ENCODE measurements at regions not wholly inside any gene's neighbourhood (a gene's known extent, or its start where the extent isn't known, plus 50 kb on each side); places are given as distances from the start of the nearest gene placed in this dataset.

GRCh38 chr4:171130256-171130801, 682.9 kb upstream of the GALNTL6 start:
- intact Hi-C loops (cut with micrococcal nuclease), result no loop called here
- CTCF ChIA-PET, result no interaction called here
- H3K27me3 ChIP-seq (ENCODE audit: control insufficient read depth in 2 of 2, insufficient read depth in 2 of 2, low read length in 2 of 2), result no peaks in the 10 kb centered on the region
- H3K9me3 ChIP-seq (replicated peaks; ENCODE audit: control insufficient read depth, insufficient read depth, low read length), result no peaks in the 10 kb centered on the region
- no peaks in the 10 kb centered on the region for H3K9me1 ChIP-seq (replicated peaks; ENCODE audit: control insufficient read depth, extremely low read depth, insufficient read depth, low read length)
- no peak overlapping the region for H3K4me2 ChIP-seq (ENCODE audit: insufficient read depth, low read length)
- FAIRE-seq (no peak), DNase-seq (ENCODE audit: low read depth, low spot score) (no peak)
- H3K36me3 ChIP-seq (ENCODE audit: control insufficient read depth in 2 of 2, extremely low read depth in 1 of 2, insufficient read depth in 2 of 2, low read length in 2 of 2), result no peaks in the 10 kb centered on the region
- no TSS peak for BruUV-seq (replicated peaks)
- dilution Hi-C loops (cut with MboI; ENCODE audit: extremely low pct_ligation_motif_present, low sequenced_read_pairs), result no loop called here
- POLR2A ChIA-PET, result no interaction called here
- TF ChIP-seq MYC (IDR thresholded peaks at IDR 0.05; ENCODE audit: low read depth, low read length) (no peak), CTCF (IDR thresholded peaks at IDR 0.05; ENCODE audit: extremely low read depth in 1 of 2, insufficient read depth in 1 of 2, low read depth in 1 of 2, low read length in 2 of 2) (no peak), GATA2 (IDR thresholded peaks at IDR 0.05; ENCODE audit: insufficient read depth, insufficient read length, low read depth, low read length) (no peak), JUN (IDR thresholded peaks at IDR 0.05; ENCODE audit: borderline replicate concordance, insufficient read depth, insufficient read length, low read depth) (no peak), POLR2A (IDR thresholded peaks at IDR 0.05; ENCODE audit: low read depth, low read length) (no peak), EZH2 (IDR thresholded peaks at IDR 0.05; ENCODE audit: borderline replicate concordance, low read depth, low read length, severe bottlenecking) (no peak), MAX (IDR thresholded peaks at IDR 0.05; ENCODE audit: insufficient read depth, insufficient read length) (no peak), POLR2AphosphoS5 (IDR thresholded peaks at IDR 0.05; ENCODE audit: insufficient read depth, low read depth, low read length) (no peak), FOS (IDR thresholded peaks at IDR 0.05; ENCODE audit: borderline replicate concordance, insufficient read depth, low read length) (no peak)
- H3K4me3 ChIP-seq (replicated peaks in 1 of 3; ENCODE audit: insufficient read depth in 1 of 3, low read depth in 1 of 3, low read length in 3 of 3), result no peak overlapping the region
- H3K27ac ChIP-seq (ENCODE audit: insufficient read depth, low read depth, low read length), result no peak overlapping the region
- no peaks in the 10 kb centered on the region for H3K79me2 ChIP-seq (ENCODE audit: control insufficient read depth, insufficient read depth, low read length)
- no peak overlapping the region for H3K9ac ChIP-seq (replicated peaks; ENCODE audit: extremely low read depth, insufficient read depth, low read length)
- H3K4me1 ChIP-seq (ENCODE audit: control insufficient read depth, extremely low read depth, insufficient read depth, low read length), result no peaks in the 10 kb centered on the region
- no peak overlapping the region for H2AFZ ChIP-seq (ENCODE audit: low read depth, low read length)
- no peaks in the 10 kb centered on the region for H4K20me1 ChIP-seq (replicated peaks; ENCODE audit: control insufficient read depth, extremely low read depth, insufficient read depth, low read length)
